ENCODE measurements at regions not wholly inside any gene's neighbourhood (a gene's known extent, or its start where the extent isn't known, plus 50 kb on each side); places are given as distances from the start of the nearest gene placed in this dataset.
A peak's percentile ranks its signal among the peaks of the same experiment; 100 is the strongest.

GRCh38 chr1:234869182-234870019 lies 259.2 kb downstream of the TOMM20 start:
- Mint-ChIP-seq H3K36me3 (ENCODE audit: insufficient read depth) (no peaks in the 10 kb centered on the region), H3K27ac (peak overlapping the region in 1 of 2 donors; percentile 9), H3K9me3 (no peaks in the 10 kb centered on the region), H3K4me3 (no peak overlapping the region), H3K27me3 (no peaks in the 10 kb centered on the region), H3K4me1 (ENCODE audit: low read depth in 2 of 2) (peaks cover 13% of the 10 kb centered on the region in 2 donors)
- ATAC-seq (replicated peaks) (no peak), DNase-seq (no peak)

- ATAC-seq (replicated peaks) (no peak), DNase-seq (no peak)
- H3K27me3 Mint-ChIP-seq, result peaks cover 0 to 7% of the 10 kb centered on the region in 2 donors
- H3K4me3 Mint-ChIP-seq, result no peak overlapping the region
- no peak overlapping the region for H3K27ac Mint-ChIP-seq
- no peaks in the 10 kb centered on the region for H3K36me3 Mint-ChIP-seq (ENCODE audit: insufficient read depth)
- peaks cover 13% of the 10 kb centered on the region in 2 donors for H3K4me1 Mint-ChIP-seq (ENCODE audit: low read depth in 2 of 2)
- no peaks in the 10 kb centered on the region for H3K9me3 Mint-ChIP-seq
These were observed 258.5 kb upstream of the IRF2BP2 start for GRCh38 chr1:234868296-234869147.

GRCh38 chr1:234866007-234866866 lies 256.3 kb upstream of the IRF2BP2 start:
- H3K27me3 Mint-ChIP-seq, result peaks cover 0 to 15% of the 10 kb centered on the region in 2 donors
- H3K9me3 Mint-ChIP-seq, result no peaks in the 10 kb centered on the region
- no peak overlapping the region for H3K4me3 Mint-ChIP-seq
- peak overlapping the region; percentile 25 to 62 for H3K27ac Mint-ChIP-seq
- H3K4me1 Mint-ChIP-seq (ENCODE audit: low read depth in 2 of 2), result peaks cover 11 to 13% of the 10 kb centered on the region in 2 donors
- ATAC-seq (replicated peaks), result peak; percentile 73
- H3K36me3 Mint-ChIP-seq (ENCODE audit: insufficient read depth), result no peaks in the 10 kb centered on the region
- DNase-seq, result no peak

GRCh38 chr1:234865171-234866006 lies 255.4 kb upstream of the IRF2BP2 start:
- DNase-seq, result no peak
- H3K4me1 Mint-ChIP-seq (ENCODE audit: low read depth in 2 of 2), result peaks cover 11 to 13% of the 10 kb centered on the region in 2 donors
- H3K4me3 Mint-ChIP-seq, result no peak overlapping the region
- no peaks in the 10 kb centered on the region for H3K9me3 Mint-ChIP-seq
- H3K27me3 Mint-ChIP-seq, result peaks cover 0 to 15% of the 10 kb centered on the region in 2 donors
- peak overlapping the region in 1 of 2 donors; percentile 62 for H3K27ac Mint-ChIP-seq
- no peak for ATAC-seq (replicated peaks)
- H3K36me3 Mint-ChIP-seq (ENCODE audit: insufficient read depth), result no peaks in the 10 kb centered on the region

- no peaks in the 10 kb centered on the region for H3K9me3 Mint-ChIP-seq
- peaks cover 0 to 15% of the 10 kb centered on the region in 2 donors for H3K27me3 Mint-ChIP-seq
- no peaks in the 10 kb centered on the region for H3K36me3 Mint-ChIP-seq (ENCODE audit: insufficient read depth)
- H3K4me1 Mint-ChIP-seq (ENCODE audit: low read depth in 2 of 2), result peaks cover 10 to 11% of the 10 kb centered on the region in 2 donors
- no peak for DNase-seq
- no peak overlapping the region for H3K4me3 Mint-ChIP-seq
- peak overlapping the region; percentile 44 to 82 for H3K27ac Mint-ChIP-seq
- ATAC-seq (replicated peaks), result no peak
These were observed 254.1 kb upstream of the IRF2BP2 start for GRCh38 chr1:234864116-234864515.

- H3K27ac Mint-ChIP-seq, result no peak overlapping the region
- no peak for ATAC-seq (replicated peaks)
- peaks cover 10 to 11% of the 10 kb centered on the region in 2 donors for H3K4me1 Mint-ChIP-seq (ENCODE audit: low read depth in 2 of 2)
- H3K9me3 Mint-ChIP-seq, result no peaks in the 10 kb centered on the region
- no peaks in the 10 kb centered on the region for H3K36me3 Mint-ChIP-seq (ENCODE audit: insufficient read depth)
- H3K4me3 Mint-ChIP-seq, result no peak overlapping the region
- H3K27me3 Mint-ChIP-seq, result peaks cover 0 to 15% of the 10 kb centered on the region in 2 donors
- no peak for DNase-seq
These were observed 253.6 kb upstream of the IRF2BP2 start for GRCh38 chr1:234863551-234863971.

- peaks cover 10 to 11% of the 10 kb centered on the region in 2 donors for H3K4me1 Mint-ChIP-seq (ENCODE audit: low read depth in 2 of 2)
- DNase-seq (no peak), ATAC-seq (replicated peaks) (no peak)
- no peaks in the 10 kb centered on the region for H3K36me3 Mint-ChIP-seq (ENCODE audit: insufficient read depth)
- no peak overlapping the region for H3K4me3 Mint-ChIP-seq
- H3K9me3 Mint-ChIP-seq, result no peaks in the 10 kb centered on the region
- H3K27ac Mint-ChIP-seq, result no peak overlapping the region
- peaks cover 0 to 15% of the 10 kb centered on the region in 2 donors for H3K27me3 Mint-ChIP-seq
These were observed 253.1 kb upstream of the IRF2BP2 start for GRCh38 chr1:234862944-234863515.

- no peaks in the 10 kb centered on the region for H3K36me3 Mint-ChIP-seq (ENCODE audit: insufficient read depth)
- H3K9me3 Mint-ChIP-seq, result no peaks in the 10 kb centered on the region
- no peak for DNase-seq
- ATAC-seq (replicated peaks), result no peak
- H3K27ac Mint-ChIP-seq, result no peak overlapping the region
- peaks cover 0 to 15% of the 10 kb centered on the region in 2 donors for H3K27me3 Mint-ChIP-seq
- no peak overlapping the region for H3K4me3 Mint-ChIP-seq
- peaks cover 9 to 11% of the 10 kb centered on the region in 2 donors for H3K4me1 Mint-ChIP-seq (ENCODE audit: low read depth in 2 of 2)
These were observed 252.5 kb upstream of the IRF2BP2 start for GRCh38 chr1:234862360-234862943.

- H3K4me3 Mint-ChIP-seq, result no peak overlapping the region
- no peak overlapping the region for H3K27ac Mint-ChIP-seq
- H3K9me3 Mint-ChIP-seq, result no peaks in the 10 kb centered on the region
- H3K4me1 Mint-ChIP-seq (ENCODE audit: low read depth in 2 of 2), result peaks cover 4 to 8% of the 10 kb centered on the region in 2 donors
- DNase-seq (no peak), ATAC-seq (replicated peaks) (no peak)
- H3K27me3 Mint-ChIP-seq, result peaks cover 0 to 15% of the 10 kb centered on the region in 2 donors
- H3K36me3 Mint-ChIP-seq (ENCODE audit: insufficient read depth), result no peaks in the 10 kb centered on the region
These were observed 251.8 kb upstream of the IRF2BP2 start for GRCh38 chr1:234861761-234862160.

GRCh38 chr1:234861024-234861620 lies 251.1 kb upstream of the IRF2BP2 start:
- Mint-ChIP-seq H3K27ac (no peak overlapping the region), H3K4me1 (ENCODE audit: low read depth in 2 of 2) (peaks cover 3 to 4% of the 10 kb centered on the region in 2 donors), H3K27me3 (peaks cover 0 to 15% of the 10 kb centered on the region in 2 donors), H3K4me3 (no peak overlapping the region), H3K36me3 (ENCODE audit: insufficient read depth) (no peaks in the 10 kb centered on the region), H3K9me3 (no peaks in the 10 kb centered on the region)
- ATAC-seq (replicated peaks) (no peak), DNase-seq (no peak)

GRCh38 chr1:234858722-234859121 lies 248.7 kb upstream of the IRF2BP2 start:
- no peak overlapping the region for H3K27ac Mint-ChIP-seq
- H3K36me3 Mint-ChIP-seq (ENCODE audit: insufficient read depth), result no peaks in the 10 kb centered on the region
- no peak overlapping the region for H3K4me3 Mint-ChIP-seq
- DNase-seq, result no peak
- H3K27me3 Mint-ChIP-seq, result peaks cover 0 to 17% of the 10 kb centered on the region in 2 donors
- H3K9me3 Mint-ChIP-seq, result no peaks in the 10 kb centered on the region
- ATAC-seq (replicated peaks), result no peak
- peaks cover 0 to 4% of the 10 kb centered on the region in 2 donors for H3K4me1 Mint-ChIP-seq (ENCODE audit: low read depth in 2 of 2)

All from effector memory CD8-positive, alpha-beta T cell (primary cell).